ENCODE measurements at regions not wholly inside any gene's neighbourhood (a gene's known extent, or its start where the extent isn't known, plus 50 kb on each side); places are given as distances from the start of the nearest gene placed in this dataset.

DNA sequence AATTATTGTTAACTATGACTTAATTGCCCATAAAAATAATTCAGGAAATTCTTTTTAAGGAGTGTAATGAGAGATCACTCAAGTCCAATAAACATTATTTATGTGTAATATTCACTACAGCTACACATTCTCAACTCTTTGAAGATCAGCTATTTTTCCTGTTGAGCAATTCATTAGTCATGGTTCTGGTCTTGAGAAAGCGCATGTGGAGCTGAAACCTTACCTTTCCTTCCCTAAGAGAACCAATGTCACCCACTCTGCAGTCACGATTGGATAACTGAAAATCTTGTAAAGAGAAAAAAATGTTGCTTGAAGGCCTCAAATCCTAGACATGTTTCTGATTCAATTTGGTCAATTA, 736.9 kb upstream of the MARCKS start:
- TF ChIP-seq, protein P1, sequence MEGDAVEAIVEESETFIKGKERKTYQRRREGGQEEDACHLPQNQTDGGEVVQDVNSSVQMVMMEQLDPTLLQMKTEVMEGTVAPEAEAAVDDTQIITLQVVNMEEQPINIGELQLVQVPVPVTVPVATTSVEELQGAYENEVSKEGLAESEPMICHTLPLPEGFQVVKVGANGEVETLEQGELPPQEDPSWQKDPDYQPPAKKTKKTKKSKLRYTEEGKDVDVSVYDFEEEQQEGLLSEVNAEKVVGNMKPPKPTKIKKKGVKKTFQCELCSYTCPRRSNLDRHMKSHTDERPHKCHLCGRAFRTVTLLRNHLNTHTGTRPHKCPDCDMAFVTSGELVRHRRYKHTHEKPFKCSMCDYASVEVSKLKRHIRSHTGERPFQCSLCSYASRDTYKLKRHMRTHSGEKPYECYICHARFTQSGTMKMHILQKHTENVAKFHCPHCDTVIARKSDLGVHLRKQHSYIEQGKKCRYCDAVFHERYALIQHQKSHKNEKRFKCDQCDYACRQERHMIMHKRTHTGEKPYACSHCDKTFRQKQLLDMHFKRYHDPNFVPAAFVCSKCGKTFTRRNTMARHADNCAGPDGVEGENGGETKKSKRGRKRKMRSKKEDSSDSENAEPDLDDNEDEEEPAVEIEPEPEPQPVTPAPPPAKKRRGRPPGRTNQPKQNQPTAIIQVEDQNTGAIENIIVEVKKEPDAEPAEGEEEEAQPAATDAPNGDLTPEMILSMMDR (IDR thresholded peaks at IDR 0.05): no peak
- TF ChIP-seq POLR2AphosphoS5 (IDR thresholded peaks at IDR 0.05; ENCODE audit: low read depth, low read length) (no peak), TCF7L2 (IDR thresholded peaks at IDR 0.05; ENCODE audit: low read depth, low read length) (no peak)
